H1 (cell line): ENCODE measurements at regions not wholly inside any gene's neighbourhood (a gene's known extent, or its start where the extent isn't known, plus 50 kb on each side); places are given as distances from the start of the nearest gene placed in this dataset.
"Not testable (repeated sequence)": the region's sequence is repeated elsewhere in the genome, so short reads cannot be mapped to it uniquely, and the experiment has no call there.

Experiments used
- CTCF ChIA-PET: fragments of 300-600 bp; sonication (Branson Sonifier 250); formaldehyde crosslinking; loops from one replicate; lab custom pipeline; 2021; ENCODE audit not compliant: partially characterized antibody; lab: Charles Lee
- POLR2A ChIA-PET: fragments of 300-600 bp; sonication (Branson Sonifier 250); formaldehyde crosslinking; loops from one replicate; lab custom pipeline; 2021; ENCODE audit warnings: inconsistent platforms; ENCODE audit not compliant: partially characterized antibody; lab: Charles Lee
- DNase-seq, 2 experiments: peaks; one replicate each; pipeline versions ENCODE4 v3.0.0 to v3.0.0-alpha.2; 2010 to 2022; ENCODE audit warnings: low spot score in 2 of 2, low read depth in 1 of 2, mixed read lengths in 1 of 2
- FAIRE-seq: peaks from 2 replicates; lab custom pipeline; 2011; peaks lifted over from hg19 to GRCh38; lab: Jason Lieb, UNC
- H2AFZ ChIP-seq: 2 replicates; pipeline ENCODE4 v1.8.1; 2012; ENCODE audit warnings: low read length, inconsistent platforms
- H2AK5ac ChIP-seq: 2 replicates; pipeline ENCODE4 v1.6.1; 2013; ENCODE audit warnings: low read depth, low read length
- H2BK120ac ChIP-seq: replicated peaks from 2 replicates; pipeline ENCODE3; 2013; ENCODE audit warnings: low read depth, low read length, inconsistent platforms
- H2BK12ac ChIP-seq: 2 replicates; pipeline ENCODE4 v1.6.1; 2013; ENCODE audit warnings: low read depth, low read length
- H2BK15ac ChIP-seq: 2 replicates; pipeline ENCODE4 v1.6.1; 2013; ENCODE audit warnings: low read length
- H2BK20ac ChIP-seq: 2 replicates; pipeline ENCODE4 v1.6.1; 2013; ENCODE audit warnings: low read length
- H2BK5ac ChIP-seq: 2 replicates; pipeline ENCODE4 v1.6.1; 2013; ENCODE audit warnings: low read depth, low read length
- H3K14ac ChIP-seq: 2 replicates; pipeline ENCODE4 v1.6.1; 2013; ENCODE audit warnings: inconsistent platforms; ENCODE audit not compliant: insufficient read length
- H3K18ac ChIP-seq: 2 replicates; pipeline ENCODE4 v1.6.1; 2013; ENCODE audit warnings: low read length; ENCODE audit errors: extremely low read depth
- H3K23ac ChIP-seq: 2 replicates; pipeline ENCODE4 v1.6.1; 2013; ENCODE audit warnings: inconsistent platforms; ENCODE audit not compliant: insufficient read length
- H3K23me2 ChIP-seq: 2 replicates; pipeline ENCODE4 v1.6.1; 2013; ENCODE audit warnings: low read depth, low read length
- H3K27ac ChIP-seq: 2 replicates; pipeline ENCODE4 v1.6.1; 2011; ENCODE audit warnings: low read depth, low read length, inconsistent platforms
- H3K27me3 ChIP-seq, 4 experiments: replicated peaks in 1 of 4; 1 replicate in 1 of 4; 2 replicates in 3 of 4; pipeline versions ENCODE4 v1.6.1 to v1.8.1; 2011 to 2013; ENCODE audit warnings: low read length in 3 of 4, mild to moderate bottlenecking in 3 of 4, inconsistent platforms in 2 of 4, mixed read lengths in 2 of 4, moderate library complexity in 1 of 4; ENCODE audit not compliant: control insufficient read depth in 3 of 4, insufficient read depth in 3 of 4; ENCODE audit errors: extremely low read depth in 1 of 4
- H3K36me3 ChIP-seq, 4 experiments: 2 replicates each; pipeline versions ENCODE4 v1.6.1 to v1.8.1; 2011 to 2013; ENCODE audit warnings: mild to moderate bottlenecking in 4 of 4, low read length in 3 of 4, moderate library complexity in 2 of 4, control low read depth in 1 of 4, inconsistent platforms in 1 of 4; ENCODE audit not compliant: insufficient read depth in 4 of 4, control insufficient read depth in 2 of 4
- H3K4ac ChIP-seq: replicated peaks from 2 replicates; pipeline ENCODE3; 2013; ENCODE audit warnings: low read length, low read depth, mixed read lengths, inconsistent platforms; ENCODE audit not compliant: insufficient read length
- H3K4me1 ChIP-seq, 4 experiments: replicated peaks in 1 of 4; 1 replicate in 1 of 4; 2 replicates in 3 of 4; pipeline versions ENCODE4 v1.6.1 to v1.8.1; 2011 to 2013; ENCODE audit warnings: low read length in 3 of 4, inconsistent platforms in 2 of 4, mixed read lengths in 1 of 4; ENCODE audit not compliant: insufficient read depth in 4 of 4, control insufficient read depth in 3 of 4
- H3K4me2 ChIP-seq, 2 experiments: 2 replicates each; pipeline versions ENCODE4 v1.6.1 to v1.8.1; 2011 to 2013; ENCODE audit warnings: low read depth in 2 of 2, low read length in 2 of 2, control low read depth in 1 of 2, inconsistent platforms in 1 of 2, mild to moderate bottlenecking in 1 of 2; ENCODE audit not compliant: insufficient read depth in 1 of 2
- H3K4me3 ChIP-seq, 4 experiments: fragments of 200-600, 300-600 bp in 1 of 4; sonication (generic), shearing (Covaris generic), sonication (Bioruptor Twin) in 1 of 4; 2 replicates each; pipeline versions ENCODE4 v1.5.1 to v1.8.1; 2011 to 2016; ENCODE audit warnings: low read length in 4 of 4, low read depth in 3 of 4, control low read depth in 2 of 4, inconsistent platforms in 2 of 4, mild to moderate bottlenecking in 2 of 4, mixed read lengths in 1 of 4, moderate library complexity in 1 of 4; ENCODE audit not compliant: insufficient read depth in 2 of 4; ENCODE audit errors: extremely low read depth in 1 of 4
- H3K56ac ChIP-seq: replicated peaks from 2 replicates; pipeline ENCODE3; 2013; ENCODE audit warnings: low read depth, mild to moderate bottlenecking, mixed read lengths, low read length, inconsistent platforms; ENCODE audit not compliant: insufficient read length
- H3K79me1 ChIP-seq: 2 replicates; pipeline ENCODE4 v1.6.1; 2013; ENCODE audit warnings: low read depth, low read length, control low read depth
- H3K79me2 ChIP-seq, 2 experiments: 2 replicates each; pipeline versions ENCODE4 v1.6.1 to v1.8.1; 2012 to 2013; ENCODE audit warnings: low read length in 2 of 2, mild to moderate bottlenecking in 2 of 2, inconsistent platforms in 1 of 2; ENCODE audit not compliant: insufficient read depth in 2 of 2, control insufficient read depth in 1 of 2
- H3K9ac ChIP-seq, 4 experiments: replicated peaks in 1 of 4; 1 replicate in 1 of 4; 2 replicates in 3 of 4; pipeline versions ENCODE4 v1.6.1 to v1.8.1; 2011 to 2013; ENCODE audit warnings: low read depth in 3 of 4, low read length in 3 of 4, control low read depth in 2 of 4, mild to moderate bottlenecking in 2 of 4, moderate library complexity in 2 of 4, inconsistent platforms in 1 of 4; ENCODE audit errors: extremely low read depth in 1 of 4
- H3K9me3 ChIP-seq, 2 experiments: 2 replicates each; pipeline versions ENCODE4 v1.6.1 to v1.8.1; 2012 to 2013; ENCODE audit warnings: mild to moderate bottlenecking in 2 of 2, moderate library complexity in 2 of 2, control low read depth in 1 of 2, inconsistent platforms in 1 of 2, low read depth in 1 of 2, low read length in 1 of 2, mixed read lengths in 1 of 2; ENCODE audit not compliant: insufficient read depth in 2 of 2
- H4K20me1 ChIP-seq, 2 experiments: replicated peaks in 1 of 2; 2 replicates each; pipeline versions ENCODE3 to v1.8.1; 2011 to 2013; ENCODE audit warnings: inconsistent platforms in 2 of 2, low read length in 2 of 2, mild to moderate bottlenecking in 1 of 2; ENCODE audit not compliant: insufficient read depth in 2 of 2, control insufficient read depth in 1 of 2
- H4K5ac ChIP-seq: 2 replicates; pipeline ENCODE4 v1.6.1; 2013; ENCODE audit warnings: low read length, low read depth, mixed read lengths, inconsistent platforms; ENCODE audit not compliant: insufficient read length
- H4K8ac ChIP-seq: 2 replicates; pipeline ENCODE4 v1.8.0; 2013; ENCODE audit warnings: mild to moderate bottlenecking, moderate library complexity, low read length, inconsistent platforms; ENCODE audit not compliant: insufficient read depth; ENCODE audit errors: extremely low read depth
- H4K91ac ChIP-seq: replicated peaks from 2 replicates; pipeline ENCODE3; 2013; ENCODE audit warnings: low read length, mixed read lengths, inconsistent platforms; ENCODE audit not compliant: insufficient read length
- WGBS, 2 experiments: shearing (Covaris generic) in 1 of 2; methylation state at CpG; one replicate each; pipeline versions ENCODE4 v1.1.6 to v1.1.7; 2013 to 2015; ENCODE audit warnings: low lambda C conversion rate in 2 of 2, mixed read lengths in 2 of 2, inconsistent platforms in 1 of 2, low coverage in 1 of 2, missing lambda C conversion rate in 1 of 2; ENCODE audit not compliant: insufficient replicate concordance in 2 of 2, insufficient coverage in 1 of 2, insufficient read length in 1 of 2; ENCODE audit errors: extremely low coverage in 1 of 2, missing lambda C conversion rate in 1 of 2; 5-methylcytosine and 5-hydroxymethylcytosine counted together

DNA sequence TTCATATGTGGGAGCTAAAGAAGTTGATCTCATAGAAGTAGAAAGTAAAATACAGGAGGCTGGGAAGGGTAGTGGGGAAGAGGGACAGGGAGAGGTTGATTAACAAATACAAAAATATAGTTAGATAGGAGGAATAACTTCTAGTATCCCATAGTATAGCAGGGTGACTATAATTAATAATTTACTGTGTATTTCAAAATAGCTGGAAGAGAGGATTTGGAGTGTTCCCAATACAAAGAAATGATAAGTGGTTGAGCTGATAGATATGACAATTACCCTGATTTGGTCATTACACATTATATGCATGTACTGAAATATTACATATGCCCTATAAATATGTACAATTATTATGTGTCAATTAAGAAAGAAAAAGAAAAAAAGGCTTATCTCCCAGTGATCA lies 73.5 kb upstream of the CDC42EP3 start:
- H2BK5ac ChIP-seq, H4K20me1 ChIP-seq, H3K27ac ChIP-seq, H3K4me1 ChIP-seq, H2BK20ac ChIP-seq, H3K23me2 ChIP-seq, H3K18ac ChIP-seq, H3K56ac ChIP-seq, H3K4ac ChIP-seq, H4K8ac ChIP-seq, H3K4me2 ChIP-seq, H3K36me3 ChIP-seq, H2BK12ac ChIP-seq, H3K14ac ChIP-seq, H2BK15ac ChIP-seq, H2AFZ ChIP-seq, H3K4me3 ChIP-seq, H4K91ac ChIP-seq, H2BK120ac ChIP-seq, H3K9me3 ChIP-seq, H3K9ac ChIP-seq, H3K23ac ChIP-seq, H2AK5ac ChIP-seq, H3K27me3 ChIP-seq, H4K5ac ChIP-seq, DNase-seq, FAIRE-seq, H3K79me2 ChIP-seq, POLR2A ChIA-PET, H3K79me1 ChIP-seq: not testable (repeated sequence)
- CTCF ChIA-PET: interaction anchor here (0.6 kb wide), 1 partner anchor 66 kb away, joined by 3 read pairs; no protein-coding TSS in a partner anchor

DNA sequence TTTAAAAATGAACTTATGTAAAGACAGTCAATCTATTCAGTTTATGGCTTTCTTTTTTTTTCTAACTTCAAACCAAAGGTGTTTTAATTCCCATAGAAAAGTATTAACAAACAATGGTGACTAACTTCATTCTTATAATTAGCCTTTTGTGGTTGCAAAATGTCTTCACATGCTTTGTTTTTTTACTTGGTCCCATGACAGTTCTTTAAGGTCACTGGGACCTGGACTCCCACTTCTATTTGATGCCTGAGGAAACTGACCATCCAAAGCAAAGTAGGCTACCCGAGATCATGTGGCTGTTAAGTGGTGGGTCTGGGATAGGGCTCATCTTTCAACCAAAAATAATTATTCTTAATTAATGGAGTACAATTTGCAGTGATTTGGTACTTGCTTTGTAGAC lies 74.6 kb upstream of the CDC42EP3 start:
- H3K79me2 ChIP-seq, H2BK15ac ChIP-seq, H3K4me1 ChIP-seq, H4K91ac ChIP-seq, H2BK120ac ChIP-seq, H3K36me3 ChIP-seq, H3K27me3 ChIP-seq, H3K4me2 ChIP-seq, FAIRE-seq, H3K23me2 ChIP-seq, H3K23ac ChIP-seq, H3K9ac ChIP-seq, H3K4ac ChIP-seq, H2BK20ac ChIP-seq, H3K9me3 ChIP-seq, DNase-seq, H3K27ac ChIP-seq, H2BK12ac ChIP-seq, H2AK5ac ChIP-seq, H2AFZ ChIP-seq, POLR2A ChIA-PET, H3K18ac ChIP-seq, H2BK5ac ChIP-seq, H3K4me3 ChIP-seq, H4K8ac ChIP-seq, H3K14ac ChIP-seq, H3K56ac ChIP-seq, H3K79me1 ChIP-seq, H4K20me1 ChIP-seq, H4K5ac ChIP-seq, CTCF ChIA-PET: not testable (repeated sequence)
- 95% methylated on average over 1 of the region's 1 CpG; no CpG with 5 or more reads in 1 of the 2 experiments for WGBS, 2 experiments
